Tibial nerve (tissue), 4 donors: ENCODE measurements at regions not wholly inside any gene's neighbourhood (a gene's known extent, or its start where the extent isn't known, plus 50 kb on each side); places are given as distances from the start of the nearest gene placed in this dataset.
A peak's percentile ranks its signal among the peaks of the same experiment; 100 is the strongest.

Source experiments
- DNase-seq, 2 donors: peaks; one replicate each; pipeline ENCODE4 v3.0.0-alpha.2; 2019; ENCODE audit warnings: low spot score in 2 of 2
- H3K27ac ChIP-seq, 4 donors: fragments of 200-600 bp; sonication (generic) in 3 of 4; one replicate each; pipeline ENCODE4 v1.5.1; 2017 to 2019; ENCODE audit warnings: mild to moderate bottlenecking in 1 of 4
- H3K27me3 ChIP-seq, 2 donors: fragments of 200-600 bp; sonication (generic) in 1 of 2; one replicate each; pipeline versions ENCODE4 v1.5.1 to v1.6.0; 2017 to 2019
- H3K36me3 ChIP-seq, 3 donors: fragments of 200-600 bp; sonication (generic); one replicate each; pipeline ENCODE4 v1.5.1; 2018 to 2019
- H3K4me1 ChIP-seq, 4 donors: fragments of 200-600 bp; sonication (generic) in 3 of 4; one replicate each; pipeline ENCODE4 v1.5.1; 2017 to 2019
- H3K4me3 ChIP-seq, 4 donors: fragments of 200-600 bp; sonication (generic) in 3 of 4; one replicate each; pipeline ENCODE4 v1.5.1; 2017 to 2019; ENCODE audit warnings: mild to moderate bottlenecking in 1 of 4, moderate library complexity in 1 of 4
- H3K9me3 ChIP-seq, 4 donors: fragments of 200-600 bp; sonication (generic) in 3 of 4; one replicate each; pipeline ENCODE4 v1.5.1; 2017 to 2019
- EP300 ChIP-seq, 2 donors: sonication (generic); formaldehyde crosslinking; IDR thresholded peaks; one replicate each; pipeline ENCODE4 v1.6.1; 2017; ENCODE audit warnings: antibody characterized with exemption in 2 of 2, mild to moderate bottlenecking in 1 of 2
- POLR2A ChIP-seq, 2 donors: fragments of 450-650 bp; IDR thresholded peaks; one replicate each; pipeline ENCODE4 v1.6.1; 2017; ENCODE audit warnings: antibody characterized with exemption in 2 of 2, mild to moderate bottlenecking in 2 of 2, moderate library complexity in 2 of 2
- WGBS, 2 donors: methylation state at CpG; one replicate each; pipeline ENCODE4 v1.1.5; 2018; 5-methylcytosine and 5-hydroxymethylcytosine counted together
- TF ChIP-seq, protein P1 (sequence below), 5 experiments: fragments of 200-600 bp in 3 of 5; fragments of 450-650 bp in 2 of 5; sonication (generic) in 3 of 5; IDR thresholded peaks; one replicate each; pipeline ENCODE4 v1.5.1; 2016 to 2019; ENCODE audit warnings: antibody characterized with exemption in 5 of 5, mild to moderate bottlenecking in 3 of 5, moderate library complexity in 2 of 5

DNA sequence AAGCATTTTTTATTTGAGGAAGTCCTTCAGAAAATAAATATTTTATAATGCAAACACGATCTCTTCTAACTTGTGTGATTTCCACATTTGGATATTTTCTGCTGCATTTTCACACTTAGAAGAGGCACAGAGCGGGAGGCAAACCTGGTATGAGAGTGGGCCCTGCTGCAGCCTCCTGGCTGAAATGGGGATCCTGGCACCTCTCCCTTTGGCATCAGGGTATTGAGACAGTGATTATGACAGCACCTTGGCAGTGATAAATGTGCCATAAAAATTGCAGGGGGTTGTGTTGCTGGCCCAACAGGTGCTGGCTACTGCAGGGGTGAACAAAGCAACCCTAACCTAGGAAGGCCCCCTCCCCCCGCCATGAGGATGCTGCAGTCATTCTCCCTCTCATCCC, 128.6 kb downstream of the TSN start:
- H3K4me1 ChIP-seq, result no peaks in the 10 kb centered on the region
- H3K9me3 ChIP-seq, result peaks cover 0 to 6% (median 0%) of the 10 kb centered on the region in 4 donors
- 49 to 55% methylated on average over 3 of the region's 3 CpGs for WGBS, 2 donors
- H3K27ac ChIP-seq, result no peak overlapping the region
- no peaks in the 10 kb centered on the region for H3K27me3 ChIP-seq
- no peaks in the 10 kb centered on the region for H3K36me3 ChIP-seq
- no peak overlapping the region for H3K4me3 ChIP-seq
- no peak for DNase-seq
- TF ChIP-seq EP300 (IDR thresholded peaks at IDR 0.05) (no peak), POLR2A (IDR thresholded peaks at IDR 0.05) (no peak)
- TF ChIP-seq, protein P1, sequence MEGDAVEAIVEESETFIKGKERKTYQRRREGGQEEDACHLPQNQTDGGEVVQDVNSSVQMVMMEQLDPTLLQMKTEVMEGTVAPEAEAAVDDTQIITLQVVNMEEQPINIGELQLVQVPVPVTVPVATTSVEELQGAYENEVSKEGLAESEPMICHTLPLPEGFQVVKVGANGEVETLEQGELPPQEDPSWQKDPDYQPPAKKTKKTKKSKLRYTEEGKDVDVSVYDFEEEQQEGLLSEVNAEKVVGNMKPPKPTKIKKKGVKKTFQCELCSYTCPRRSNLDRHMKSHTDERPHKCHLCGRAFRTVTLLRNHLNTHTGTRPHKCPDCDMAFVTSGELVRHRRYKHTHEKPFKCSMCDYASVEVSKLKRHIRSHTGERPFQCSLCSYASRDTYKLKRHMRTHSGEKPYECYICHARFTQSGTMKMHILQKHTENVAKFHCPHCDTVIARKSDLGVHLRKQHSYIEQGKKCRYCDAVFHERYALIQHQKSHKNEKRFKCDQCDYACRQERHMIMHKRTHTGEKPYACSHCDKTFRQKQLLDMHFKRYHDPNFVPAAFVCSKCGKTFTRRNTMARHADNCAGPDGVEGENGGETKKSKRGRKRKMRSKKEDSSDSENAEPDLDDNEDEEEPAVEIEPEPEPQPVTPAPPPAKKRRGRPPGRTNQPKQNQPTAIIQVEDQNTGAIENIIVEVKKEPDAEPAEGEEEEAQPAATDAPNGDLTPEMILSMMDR (IDR thresholded peaks at IDR 0.05), result no peak

DNA sequence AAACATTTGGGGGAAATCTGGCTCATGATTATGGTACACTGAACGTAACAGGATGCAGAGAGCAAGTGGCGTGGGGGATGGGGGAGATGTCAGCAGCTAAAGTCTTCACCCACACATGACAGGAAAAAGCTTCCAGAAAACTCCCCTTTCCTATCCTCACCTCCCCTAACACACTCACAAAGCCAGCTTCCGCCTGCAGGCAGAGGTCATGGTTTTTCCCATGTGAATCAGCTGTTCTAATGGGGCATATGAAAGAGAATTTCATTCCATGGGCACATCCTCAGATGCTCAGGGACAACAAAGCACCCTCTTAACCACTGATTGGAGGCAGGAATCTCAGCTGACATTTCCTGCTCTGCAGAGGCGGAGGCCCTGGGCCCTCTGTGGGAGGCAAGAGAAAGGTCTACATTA, 129.1 kb downstream of the TSN start:
- WGBS, 2 donors, result 32 to 64% methylated on average over 4 of the region's 4 CpGs
- no peak overlapping the region for H3K4me3 ChIP-seq
- DNase-seq, result no peak
- TF ChIP-seq, protein P1 (IDR thresholded peaks at IDR 0.05), result no peak
- TF ChIP-seq EP300 (IDR thresholded peaks at IDR 0.05) (no peak), POLR2A (IDR thresholded peaks at IDR 0.05) (no peak)
- H3K4me1 ChIP-seq, result no peaks in the 10 kb centered on the region
- no peaks in the 10 kb centered on the region for H3K36me3 ChIP-seq
- H3K9me3 ChIP-seq, result peaks cover 0 to 1% (median 0%) of the 10 kb centered on the region in 4 donors
- no peaks in the 10 kb centered on the region for H3K27me3 ChIP-seq
- H3K27ac ChIP-seq, result no peak overlapping the region

DNA sequence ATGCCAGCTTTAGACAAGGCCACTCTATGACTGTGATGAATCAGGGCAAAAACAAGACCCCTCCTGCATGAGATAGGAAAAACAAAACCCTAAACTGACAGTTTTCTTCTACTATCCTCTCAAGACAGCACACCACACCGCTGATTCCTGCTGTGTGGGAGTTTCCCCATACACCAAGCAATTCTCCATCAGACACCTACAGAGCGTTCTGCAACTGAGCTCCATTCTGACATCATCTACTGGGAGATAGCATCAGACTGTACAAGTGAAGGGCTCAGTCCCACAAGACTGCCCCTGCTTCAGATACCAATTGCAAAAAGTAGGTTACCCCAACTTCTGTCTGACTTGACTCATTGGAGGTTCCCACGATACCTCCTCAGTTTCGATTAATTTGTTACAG, 130.6 kb downstream of the TSN start:
- TF ChIP-seq, protein P1 (IDR thresholded peaks at IDR 0.05), result no peak
- no peak for TF ChIP-seq EP300 (IDR thresholded peaks at IDR 0.05)
- TF ChIP-seq POLR2A (IDR thresholded peaks at IDR 0.05), result no peak
- 87 to 92% methylated on average over 4 of the region's 4 CpGs for WGBS, 2 donors
- H3K4me3 ChIP-seq, result no peak overlapping the region
- DNase-seq, result no peak
- no peaks in the 10 kb centered on the region for H3K36me3 ChIP-seq
- H3K27ac ChIP-seq, result no peak overlapping the region
- no peaks in the 10 kb centered on the region for H3K4me1 ChIP-seq
- H3K27me3 ChIP-seq, result no peaks in the 10 kb centered on the region
- no peaks in the 10 kb centered on the region for H3K9me3 ChIP-seq

DNA sequence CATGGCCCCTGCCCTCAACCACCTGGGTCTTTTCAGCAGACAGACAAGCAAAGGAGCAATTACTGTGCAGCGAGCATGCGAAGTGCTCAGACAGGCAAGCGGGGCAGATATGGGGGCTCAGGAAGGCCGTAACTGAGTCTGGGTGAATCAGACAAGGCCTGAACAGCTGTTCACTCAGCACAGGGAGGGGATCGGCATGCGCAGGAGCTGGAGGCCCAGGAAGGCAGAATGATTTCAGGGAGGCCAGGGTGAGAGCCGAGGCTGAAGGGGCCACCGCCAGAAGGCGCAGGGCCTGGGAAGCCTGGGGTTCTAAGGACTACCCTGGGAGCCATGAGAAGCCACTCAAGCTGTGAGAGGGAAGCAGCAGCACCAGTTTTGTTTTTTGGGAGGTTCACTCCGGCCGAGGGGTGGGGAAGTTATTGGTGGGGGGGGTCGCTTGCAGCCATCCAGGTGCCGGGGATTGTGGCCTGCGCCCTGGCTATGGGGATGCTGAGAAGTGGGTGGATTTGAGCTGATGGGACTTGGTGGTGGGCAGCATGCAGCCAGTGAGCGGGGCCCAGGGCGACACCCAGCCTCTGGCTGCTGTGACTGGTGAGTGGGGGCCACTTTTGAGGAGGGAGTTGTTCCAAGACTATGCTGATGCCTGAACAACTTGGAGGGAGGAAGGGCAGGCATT, 132.2 kb downstream of the TSN start:
- H3K4me1 ChIP-seq, result no peaks in the 10 kb centered on the region
- 87 to 92% methylated on average over 16 of the region's 16 CpGs for WGBS, 2 donors
- TF ChIP-seq, protein P1 (IDR thresholded peaks at IDR 0.05), result no peak
- H3K9me3 ChIP-seq, result no peaks in the 10 kb centered on the region
- H3K27me3 ChIP-seq, result no peaks in the 10 kb centered on the region
- H3K4me3 ChIP-seq, result no peak overlapping the region
- no peak overlapping the region for H3K27ac ChIP-seq
- DNase-seq, result no peak
- no peaks in the 10 kb centered on the region for H3K36me3 ChIP-seq

DNA sequence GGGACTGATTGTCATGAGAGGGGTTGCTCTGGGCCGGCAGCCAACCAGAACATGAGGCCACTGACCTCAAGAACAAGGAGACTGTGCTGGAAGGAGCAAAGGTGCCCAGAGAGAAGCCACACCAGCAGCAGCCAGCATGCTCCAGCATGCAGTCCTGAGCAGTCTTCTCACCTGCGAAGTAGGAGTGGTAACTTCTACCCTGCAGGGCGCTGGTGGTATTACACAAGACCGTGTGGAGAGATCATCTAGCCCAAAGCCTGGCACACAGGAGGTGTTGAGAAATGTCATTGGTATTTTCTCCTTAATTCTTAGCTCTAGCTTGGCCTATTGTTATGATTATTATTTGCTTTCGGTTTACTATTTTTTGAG, 132.7 kb downstream of the TSN start:
- no peak overlapping the region for H3K27ac ChIP-seq
- TF ChIP-seq EP300 (IDR thresholded peaks at IDR 0.05), result no peak
- TF ChIP-seq, protein P1 (IDR thresholded peaks at IDR 0.05), result peak in 1 of 5 experiments; percentile 18
- no peak for TF ChIP-seq POLR2A (IDR thresholded peaks at IDR 0.05)
- 64 to 75% methylated on average over 5 of the region's 5 CpGs for WGBS, 2 donors
- H3K4me1 ChIP-seq, result no peaks in the 10 kb centered on the region
- H3K36me3 ChIP-seq, result no peaks in the 10 kb centered on the region
- H3K4me3 ChIP-seq, result no peak overlapping the region
- no peaks in the 10 kb centered on the region for H3K27me3 ChIP-seq
- DNase-seq, result no peak
- H3K9me3 ChIP-seq, result no peaks in the 10 kb centered on the region
